SH-SY5Y (cell line): ENCODE measurements at regions not wholly inside any gene's neighbourhood (a gene's known extent, or its start where the extent isn't known, plus 50 kb on each side); places are given as distances from the start of the nearest gene placed in this dataset.

Experiments used
- GATA2 ChIP-seq: IDR thresholded peaks from 2 replicates; pipeline ENCODE4 v1.6.1; 2011; ENCODE audit warnings: mild to moderate bottlenecking, low read depth, low read length
- GATA3 ChIP-seq: IDR thresholded peaks from 2 replicates; pipeline ENCODE4 v1.6.1; 2011; ENCODE audit warnings: low read depth, mild to moderate bottlenecking, low read length, moderate library complexity

DNA sequence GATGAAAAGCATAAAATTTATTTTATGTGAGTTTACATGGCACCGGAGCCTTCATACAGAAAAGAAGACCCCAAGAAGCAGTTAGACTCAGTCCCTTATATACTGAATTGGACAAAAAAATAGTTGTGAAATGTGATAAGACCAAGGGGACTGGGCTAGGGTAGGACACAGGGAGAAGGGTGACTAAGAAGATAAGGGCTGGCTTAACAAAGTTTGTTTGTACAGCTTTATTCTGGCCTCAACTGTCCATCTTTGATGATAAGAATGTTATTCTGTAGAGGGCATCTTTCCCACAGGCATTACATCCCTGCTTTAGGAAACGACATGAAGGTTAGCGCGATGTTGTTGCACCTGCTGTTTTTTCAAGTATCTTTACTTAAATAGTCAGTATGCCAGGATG lies 86.5 kb downstream of the SEC61G start:
- no peak for TF ChIP-seq GATA3
- TF ChIP-seq GATA2: no peak
